ENCODE measurements at regions not wholly inside any gene's neighbourhood (a gene's known extent, or its start where the extent isn't known, plus 50 kb on each side); places are given as distances from the start of the nearest gene placed in this dataset.

DNA sequence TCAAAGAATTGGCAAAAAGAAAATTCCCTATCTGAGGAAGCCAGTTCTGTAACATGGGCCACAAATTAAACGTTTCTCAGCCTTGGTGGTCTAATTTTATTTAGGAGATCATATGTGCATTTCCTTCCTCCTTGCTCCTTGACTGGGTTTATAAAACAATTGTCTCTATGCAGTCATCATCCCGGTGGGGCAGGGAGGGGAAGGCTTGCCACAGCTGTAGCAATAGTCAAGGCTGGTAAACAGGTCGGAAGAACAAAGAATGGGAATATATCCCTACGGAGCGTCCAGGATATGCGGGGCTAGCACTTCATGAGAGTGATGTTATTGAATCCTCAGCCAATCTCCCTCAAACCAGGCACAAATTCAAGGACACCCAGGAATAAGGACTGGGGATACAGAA, 143.8 kb downstream of the RNF152 start (continued):
- TF ChIP-seq, protein P1, sequence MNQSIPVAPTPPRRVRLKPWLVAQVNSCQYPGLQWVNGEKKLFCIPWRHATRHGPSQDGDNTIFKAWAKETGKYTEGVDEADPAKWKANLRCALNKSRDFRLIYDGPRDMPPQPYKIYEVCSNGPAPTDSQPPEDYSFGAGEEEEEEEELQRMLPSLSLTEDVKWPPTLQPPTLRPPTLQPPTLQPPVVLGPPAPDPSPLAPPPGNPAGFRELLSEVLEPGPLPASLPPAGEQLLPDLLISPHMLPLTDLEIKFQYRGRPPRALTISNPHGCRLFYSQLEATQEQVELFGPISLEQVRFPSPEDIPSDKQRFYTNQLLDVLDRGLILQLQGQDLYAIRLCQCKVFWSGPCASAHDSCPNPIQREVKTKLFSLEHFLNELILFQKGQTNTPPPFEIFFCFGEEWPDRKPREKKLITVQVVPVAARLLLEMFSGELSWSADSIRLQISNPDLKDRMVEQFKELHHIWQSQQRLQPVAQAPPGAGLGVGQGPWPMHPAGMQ (IDR thresholded peaks at IDR 0.05; ENCODE audit: borderline replicate concordance): no peak
- TF ChIP-seq IKZF1 (conservative IDR thresholded peaks at IDR 0.05) (no peak), JUND (IDR thresholded peaks at IDR 0.05; ENCODE audit: low read depth, low read length) (no peak)

GRCh38 chr18:61748004-61748403, 144.8 kb downstream of the RNF152 start:
- CTCF ChIA-PET: interaction anchor here (1.2 kb wide), 1 partner anchor 18 kb away, joined by 3 read pairs; no protein-coding TSS in a partner anchor
- intact Hi-C loops (cut with micrococcal nuclease; ENCODE audit: unreplicated experiment): no loop called here
- 34% methylated on average over 10 of the region's 10 CpGs for WGBS (ENCODE audit: insufficient coverage, insufficient replicate concordance, low lambda C conversion rate, missing lambda C conversion rate)

More at GRCh38 chr18:61748004-61748403, 144.8 kb downstream of the RNF152 start:
- Histone ChIP-seq H2AFZ (ENCODE audit: control insufficient read depth, low read depth, low read length) (no peak overlapping the region), H3K9me3 (replicated peaks; ENCODE audit: control insufficient read depth, insufficient read depth, low read length) (no peaks in the 10 kb centered on the region), H3K4me3 (no peak overlapping the region), H3K4me2 (ENCODE audit: control insufficient read depth, insufficient read depth) (no peak overlapping the region), H3K79me2 (ENCODE audit: control insufficient read depth, insufficient read depth, low read length) (no peaks in the 10 kb centered on the region), H3K27me3 (replicated peaks in 1 of 2; ENCODE audit: control insufficient read depth in 2 of 2, insufficient read depth in 2 of 2, low read length in 1 of 2) (no peaks in the 10 kb centered on the region; a peak in 1 of 4 replicates), H3K9ac (ENCODE audit: control insufficient read depth, insufficient read depth, low read length) (no peak overlapping the region), H3K36me3 (ENCODE audit: control insufficient read depth in 2 of 2, insufficient read depth in 2 of 2, low read length in 1 of 2) (no peaks in the 10 kb centered on the region), H4K20me1 (ENCODE audit: control insufficient read depth, insufficient read depth) (no peaks in the 10 kb centered on the region), H3K27ac (ENCODE audit: control insufficient read depth, insufficient read depth) (no peak overlapping the region), H3K4me1 (ENCODE audit: control insufficient read depth, insufficient read depth, low read length) (no peaks in the 10 kb centered on the region)
- POLR2A ChIA-PET: no interaction called here
- TF ChIP-seq NR2C2 (IDR thresholded peaks at IDR 0.05; ENCODE audit: borderline replicate concordance, control insufficient read depth, insufficient read length, low read depth) (no peak), HDGF (IDR thresholded peaks at IDR 0.05) (no peak), ASH2L (IDR thresholded peaks at IDR 0.05; ENCODE audit: borderline replicate concordance, low read depth) (no peak), SP1 (IDR thresholded peaks at IDR 0.05; ENCODE audit: low read depth, low read length) (no peak), POLR2AphosphoS5 (IDR thresholded peaks at IDR 0.05; ENCODE audit: low read length) (no peak), TCF3 (IDR thresholded peaks at IDR 0.05; ENCODE audit: borderline replicate concordance, insufficient read depth, low read depth, low read length) (no peak)
- TF ChIP-seq, protein P1 (IDR thresholded peaks at IDR 0.05; ENCODE audit: borderline replicate concordance): no peak
- FAIRE-seq (no peak), DNase-seq (ENCODE audit: low read depth, low spot score) (no peak), ATAC-seq (no peak)
- no TSS peak for BruUV-seq (replicated peaks)
- in situ Hi-C loops (cut with MboI): no loop called here
- RAD21 ChIA-PET (ENCODE audit: unreplicated experiment): no interaction called here
- SMC1A ChIA-PET (ENCODE audit: uncharacterized antibody, unreplicated experiment): no interaction called here
